PFSK-1 (cell line): ENCODE measurements at regions not wholly inside any gene's neighbourhood (a gene's known extent, or its start where the extent isn't known, plus 50 kb on each side); places are given as distances from the start of the nearest gene placed in this dataset.

Source experiments
- POLR2AphosphoS5 ChIP-seq: IDR thresholded peaks from 2 replicates; pipeline ENCODE4 v1.6.1; 2012; ENCODE audit warnings: low read depth, mild to moderate bottlenecking, control low read depth, low read length, moderate library complexity
- SIN3A ChIP-seq: IDR thresholded peaks from 2 replicates; pipeline ENCODE4 v1.6.1; 2012; ENCODE audit warnings: mild to moderate bottlenecking, low read length, moderate library complexity, borderline replicate concordance; ENCODE audit not compliant: insufficient read depth
- TAF1 ChIP-seq: IDR thresholded peaks from 2 replicates; pipeline ENCODE4 v1.6.1; 2012; ENCODE audit warnings: low read length, control low read depth, borderline replicate concordance; ENCODE audit not compliant: insufficient read depth
- TF ChIP-seq, protein P1 (sequence below), 2 experiments: IDR thresholded peaks; 2 replicates each; pipeline versions ENCODE4 v1.6.1 to v1.8.0; 2011 to 2012; ENCODE audit warnings: low read depth in 2 of 2, low read length in 2 of 2, control low read depth in 1 of 2, inconsistent platforms in 1 of 2, mild to moderate bottlenecking in 1 of 2, moderate library complexity in 1 of 2; ENCODE audit not compliant: insufficient read depth in 1 of 2

GRCh38 chr1:112312315-112312714 lies 83.7 kb upstream of the CTTNBP2NL start:
- TF ChIP-seq POLR2AphosphoS5 (no peak), TAF1 (no peak), SIN3A (no peak)
- TF ChIP-seq, protein P1, sequence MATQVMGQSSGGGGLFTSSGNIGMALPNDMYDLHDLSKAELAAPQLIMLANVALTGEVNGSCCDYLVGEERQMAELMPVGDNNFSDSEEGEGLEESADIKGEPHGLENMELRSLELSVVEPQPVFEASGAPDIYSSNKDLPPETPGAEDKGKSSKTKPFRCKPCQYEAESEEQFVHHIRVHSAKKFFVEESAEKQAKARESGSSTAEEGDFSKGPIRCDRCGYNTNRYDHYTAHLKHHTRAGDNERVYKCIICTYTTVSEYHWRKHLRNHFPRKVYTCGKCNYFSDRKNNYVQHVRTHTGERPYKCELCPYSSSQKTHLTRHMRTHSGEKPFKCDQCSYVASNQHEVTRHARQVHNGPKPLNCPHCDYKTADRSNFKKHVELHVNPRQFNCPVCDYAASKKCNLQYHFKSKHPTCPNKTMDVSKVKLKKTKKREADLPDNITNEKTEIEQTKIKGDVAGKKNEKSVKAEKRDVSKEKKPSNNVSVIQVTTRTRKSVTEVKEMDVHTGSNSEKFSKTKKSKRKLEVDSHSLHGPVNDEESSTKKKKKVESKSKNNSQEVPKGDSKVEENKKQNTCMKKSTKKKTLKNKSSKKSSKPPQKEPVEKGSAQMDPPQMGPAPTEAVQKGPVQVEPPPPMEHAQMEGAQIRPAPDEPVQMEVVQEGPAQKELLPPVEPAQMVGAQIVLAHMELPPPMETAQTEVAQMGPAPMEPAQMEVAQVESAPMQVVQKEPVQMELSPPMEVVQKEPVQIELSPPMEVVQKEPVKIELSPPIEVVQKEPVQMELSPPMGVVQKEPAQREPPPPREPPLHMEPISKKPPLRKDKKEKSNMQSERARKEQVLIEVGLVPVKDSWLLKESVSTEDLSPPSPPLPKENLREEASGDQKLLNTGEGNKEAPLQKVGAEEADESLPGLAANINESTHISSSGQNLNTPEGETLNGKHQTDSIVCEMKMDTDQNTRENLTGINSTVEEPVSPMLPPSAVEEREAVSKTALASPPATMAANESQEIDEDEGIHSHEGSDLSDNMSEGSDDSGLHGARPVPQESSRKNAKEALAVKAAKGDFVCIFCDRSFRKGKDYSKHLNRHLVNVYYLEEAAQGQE (IDR thresholded peaks at IDR 0.05; ENCODE audit: insufficient read depth in 1 of 2, low read depth in 2 of 2, low read length in 2 of 2), result peak in 1 of 2 experiments; percentile 57; a peak in 1 of 4 replicates
